HEK293 (cell line): ENCODE measurements at regions not wholly inside any gene's neighbourhood (a gene's known extent, or its start where the extent isn't known, plus 50 kb on each side); places are given as distances from the start of the nearest gene placed in this dataset.

Experiments
- CTCF ChIA-PET: fragments of 350-600 bp; formaldehyde crosslinking; extraction: SDS; loops from one replicate; lab custom pipeline; 2021; ENCODE audit warnings: antibody characterized with exemption; lab: Yijun Ruan, JAX
- POLR2A ChIA-PET: fragments of 300-600 bp; formaldehyde crosslinking; extraction: SDS; loops from one replicate; lab custom pipeline; 2020; ENCODE audit warnings: antibody characterized with exemption, inconsistent platforms; lab: Yijun Ruan, JAX
- H3K27ac ChIP-seq: fragments of 200-500 bp; sonication (Bioruptor generic); 2 replicates; pipeline ENCODE4 v1.5.1; 2014; ENCODE audit warnings: low read depth, low read length, control low read depth, inconsistent platforms; ENCODE audit errors: extremely low read depth
- H3K36me3 ChIP-seq, 2 experiments: fragments of 200-500 bp in 1 of 2; sonication (Bioruptor generic) in 1 of 2; 1 replicate in 1 of 2; 2 replicates in 1 of 2; pipeline ENCODE4 v1.5.1; 2014 to 2017; ENCODE audit warnings: inconsistent platforms in 2 of 2, low read length in 2 of 2; ENCODE audit not compliant: control insufficient read depth in 2 of 2, insufficient read depth in 1 of 2
- H3K4me1 ChIP-seq: fragments of 200-500 bp; sonication (Bioruptor generic); 2 replicates; pipeline ENCODE4 v1.5.1; 2014; ENCODE audit warnings: mild to moderate bottlenecking, low read length, inconsistent platforms; ENCODE audit not compliant: control insufficient read depth, insufficient read depth
- H3K4me3 ChIP-seq: 2 replicates; pipeline ENCODE4 v1.5.1; 2011; ENCODE audit warnings: low read depth, mild to moderate bottlenecking, control low read depth, low read length, moderate library complexity
- H3K9me3 ChIP-seq: fragments of 200-500 bp; sonication (Bioruptor generic); 2 replicates; pipeline ENCODE4 v1.5.1; 2014; ENCODE audit warnings: low read depth, low read length, inconsistent platforms; ENCODE audit not compliant: control insufficient read depth, insufficient read depth
- AEBP2 ChIP-seq: fragments of 450-650 bp; formaldehyde crosslinking; IDR thresholded peaks from 2 replicates; pipeline ENCODE4 v1.5.1; 2016; ENCODE audit warnings: missing biosample characterization, missing genetic modification characterization, borderline replicate concordance
- FEZF1 ChIP-seq: fragments of 450-650 bp; formaldehyde crosslinking; IDR thresholded peaks from 2 replicates; pipeline ENCODE4 v1.5.1; 2016; ENCODE audit warnings: missing biosample characterization, missing genetic modification characterization
- KLF7 ChIP-seq: fragments of 450-650 bp; formaldehyde crosslinking; IDR thresholded peaks from 2 replicates; pipeline ENCODE4 v1.5.1; 2016; ENCODE audit warnings: missing biosample characterization, missing genetic modification characterization, borderline replicate concordance
- PRDM6 ChIP-seq: fragments of 450-650 bp; formaldehyde crosslinking; IDR thresholded peaks from 2 replicates; pipeline ENCODE4 v1.5.1; 2017; ENCODE audit warnings: missing biosample characterization, missing genetic modification characterization
- SCRT1 ChIP-seq: fragments of 450-650 bp; formaldehyde crosslinking; IDR thresholded peaks from 2 replicates; pipeline ENCODE4 v1.5.1; 2016; ENCODE audit warnings: missing biosample characterization, missing genetic modification characterization, borderline replicate concordance
- SCRT2 ChIP-seq: fragments of 450-650 bp; formaldehyde crosslinking; IDR thresholded peaks from 2 replicates; pipeline ENCODE4 v1.5.1; 2016; ENCODE audit warnings: missing biosample characterization, missing genetic modification characterization
- ZNF148 ChIP-seq: fragments of 450-650 bp; formaldehyde crosslinking; IDR thresholded peaks from 2 replicates; pipeline ENCODE4 v1.5.0; 2017; ENCODE audit warnings: missing biosample characterization, missing genetic modification characterization, borderline replicate concordance
- ZNF155 ChIP-seq: fragments of 450-650 bp; formaldehyde crosslinking; IDR thresholded peaks from 2 replicates; pipeline ENCODE4 v1.5.1; 2016; ENCODE audit warnings: missing biosample characterization, missing genetic modification characterization
- ZNF169 ChIP-seq: fragments of 450-650 bp; formaldehyde crosslinking; IDR thresholded peaks from 2 replicates; pipeline ENCODE4 v1.5.1; 2016; ENCODE audit warnings: missing biosample characterization, missing genetic modification characterization
- ZNF26 ChIP-seq: fragments of 450-650 bp; formaldehyde crosslinking; IDR thresholded peaks from 2 replicates; pipeline ENCODE4 v1.5.1; 2016; ENCODE audit warnings: missing biosample characterization, missing genetic modification characterization
- ZNF292 ChIP-seq: fragments of 450-650 bp; formaldehyde crosslinking; IDR thresholded peaks from 2 replicates; pipeline ENCODE4 v1.5.1; 2016; ENCODE audit warnings: low read depth, missing biosample characterization, missing genetic modification characterization, borderline replicate concordance
- ZNF518A ChIP-seq: fragments of 450-650 bp; formaldehyde crosslinking; conservative IDR thresholded peaks from 2 replicates; pipeline ENCODE4 v1.5.1; 2016; ENCODE audit warnings: low read depth, missing biosample characterization, missing genetic modification characterization
- ZNF623 ChIP-seq: fragments of 450-650 bp; formaldehyde crosslinking; IDR thresholded peaks from 2 replicates; pipeline ENCODE4 v1.5.1; 2016; ENCODE audit warnings: missing biosample characterization, missing genetic modification characterization
- ZNF707 ChIP-seq: fragments of 450-650 bp; formaldehyde crosslinking; IDR thresholded peaks from 2 replicates; pipeline ENCODE4 v1.5.1; 2016; ENCODE audit warnings: missing biosample characterization, missing genetic modification characterization
- ZNF792 ChIP-seq: fragments of 450-650 bp; formaldehyde crosslinking; IDR thresholded peaks from 2 replicates; pipeline ENCODE4 v1.5.1; 2016; ENCODE audit warnings: missing biosample characterization, missing genetic modification characterization
- ZNF830 ChIP-seq: fragments of 450-650 bp; IDR thresholded peaks from 2 replicates; pipeline ENCODE4 v1.5.0; 2018; ENCODE audit warnings: missing biosample characterization, missing genetic modification characterization, low read depth, mild to moderate bottlenecking, moderate library complexity
- ZNF843 ChIP-seq: fragments of 450-650 bp; formaldehyde crosslinking; IDR thresholded peaks from 2 replicates; pipeline ENCODE4 v1.5.1; 2016; ENCODE audit warnings: missing biosample characterization, missing genetic modification characterization

- TF ChIP-seq ZNF518A = no peak
- TF ChIP-seq ZNF292 (tag by site-specific recombination) = no peak
- TF ChIP-seq ZNF623 = no peak
- no peak for TF ChIP-seq ZNF155 (tag by site-specific recombination)
- TF ChIP-seq FEZF1 = 0 out of 2 replicates have a peak, but pooled peaks have one; percentile 2
- no peak for TF ChIP-seq ZNF148
These were observed 135.0 kb upstream of the KL start (continued) for GRCh38 chr13:32881074-32881776.

- CTCF ChIA-PET = interaction anchor here (0.6 kb wide), 1 partner anchor 842 kb away, joined by 3 read pairs; no protein-coding TSS in a partner anchor
- H3K4me1 ChIP-seq = peaks cover 6% of the 10 kb centered on the region
- no peaks in the 10 kb centered on the region for H3K9me3 ChIP-seq
- POLR2A ChIA-PET = no interaction called here
- no peaks in the 10 kb centered on the region for H3K36me3 ChIP-seq
- TF ChIP-seq AEBP2 (tag by site-specific recombination) (no peak), SCRT2 (tag by site-specific recombination) (peak; percentile 44), PRDM6 (tag by site-specific recombination) (0 out of 2 replicates have a peak, but pooled peaks have one; percentile 29), SCRT1 (tag by site-specific recombination) (peak; percentile 10; the same call in 1 of the 2 replicates), ZNF707 (tag by site-specific recombination) (no peak)
- no peak overlapping the region for H3K27ac ChIP-seq
- H3K4me3 ChIP-seq = no peak overlapping the region
These were observed 134.5 kb upstream of the KL start for GRCh38 chr13:32881777-32882145.

GRCh38 chr13:32882691-32883090 lies 133.5 kb upstream of the KL start:
- CTCF ChIA-PET = interaction anchor here (0.7 kb wide), 1 partner anchor 817 kb away, joined by 3 read pairs; no protein-coding TSS in a partner anchor
- POLR2A ChIA-PET = no interaction called here
- Histone ChIP-seq H3K27ac (no peak overlapping the region), H3K4me1 (peaks cover 6% of the 10 kb centered on the region), H3K4me3 (no peak overlapping the region), H3K9me3 (no peaks in the 10 kb centered on the region), H3K36me3 (no peaks in the 10 kb centered on the region)
- TF ChIP-seq ZNF169 (no peak), KLF7 (tag by site-specific recombination) (no peak), ZNF26 (tag by site-specific recombination) (no peak), ZNF792 (no peak), ZNF843 (tag by site-specific recombination) (no peak), ZNF830 (no peak)
